DND-41 (cell line): ENCODE measurements at regions not wholly inside any gene's neighbourhood (a gene's known extent, or its start where the extent isn't known, plus 50 kb on each side); places are given as distances from the start of the nearest gene placed in this dataset.

ENCODE experiments used
- CTCF ChIP-seq: IDR thresholded peaks from 2 replicates; pipeline ENCODE4 v1.5.1; 2012; ENCODE audit warnings: borderline replicate concordance, low read length, moderate library complexity, mild to moderate bottlenecking; ENCODE audit not compliant: poor library complexity, severe bottlenecking; ENCODE audit errors: extremely low read depth
- EZH2 ChIP-seq: IDR thresholded peaks from 3 replicates; pipeline ENCODE4 v1.6.1; 2012; ENCODE audit warnings: borderline replicate concordance, low read depth, mild to moderate bottlenecking, moderate library complexity, low read length, inconsistent platforms; ENCODE audit not compliant: severe bottlenecking

- TF ChIP-seq CTCF (no peak), EZH2 (no peak)
These were observed 468.3 kb downstream of the EIPR1 start for GRCh38 chr2:2909086-2910035.
